ENCODE measurements at regions not wholly inside any gene's neighbourhood (a gene's known extent, or its start where the extent isn't known, plus 50 kb on each side); places are given as distances from the start of the nearest gene placed in this dataset.

DNA sequence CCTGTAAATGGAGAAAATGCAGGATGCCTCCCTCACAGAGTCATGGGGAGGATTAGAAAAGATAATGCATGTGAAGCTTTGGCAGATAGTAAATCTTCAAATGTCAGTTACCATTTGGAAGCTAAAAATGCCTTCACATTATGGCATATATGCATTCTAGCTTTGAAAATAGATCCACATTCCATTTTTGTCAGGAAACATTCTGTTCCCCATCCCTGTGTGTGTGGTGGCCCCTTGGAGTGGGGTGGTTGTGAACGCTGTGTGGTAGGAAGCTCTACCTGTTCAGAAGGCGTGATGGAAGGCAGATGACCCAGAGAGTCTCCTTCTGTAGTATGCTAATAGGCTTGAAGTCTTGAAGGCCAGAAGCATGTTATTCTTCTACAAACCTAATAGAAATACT, 242.0 kb downstream of the HAPSTR1 start:
- no peak overlapping the region for H3K27ac ChIP-seq (ENCODE audit: low read depth, low read length)

DNA sequence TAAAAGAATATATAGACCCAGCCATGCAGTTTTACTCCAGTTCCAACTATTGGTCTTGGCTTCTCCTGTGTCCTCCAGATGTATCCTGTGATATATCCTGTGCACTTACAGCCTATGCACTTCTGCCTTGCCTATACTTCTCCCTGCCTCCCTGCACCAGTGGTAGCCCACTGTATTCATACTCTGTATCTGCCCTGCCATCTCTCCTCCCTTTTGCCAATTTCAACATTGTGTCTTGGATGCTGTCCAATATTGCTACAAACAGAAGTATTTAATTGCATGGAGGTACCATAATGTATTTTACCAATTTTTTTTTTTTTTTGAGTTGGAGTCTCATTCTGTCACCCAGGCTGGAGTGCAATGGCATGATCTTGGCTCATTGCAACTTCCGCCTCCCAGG, 242.7 kb downstream of the HAPSTR1 start:
- no peaks in the 10 kb centered on the region for H3K79me2 ChIP-seq (ENCODE audit: insufficient read depth, low read length)
- H3F3A ChIP-seq (ENCODE audit: insufficient read depth): no peaks in the 10 kb centered on the region
- H3K4me3 ChIP-seq (ENCODE audit: insufficient read depth, low read length, poor library complexity, severe bottlenecking): no peak overlapping the region
- no peak overlapping the region for H3K4me2 ChIP-seq (ENCODE audit: low read depth, low read length, poor library complexity, severe bottlenecking)
- no peaks in the 10 kb centered on the region; the same call in 1 of the 2 replicates for H3K9me2 ChIP-seq (replicated peaks; ENCODE audit: insufficient read depth, low read length)
- no peak overlapping the region for H3K27ac ChIP-seq (ENCODE audit: low read depth, low read length)
- H3K36me3 ChIP-seq (ENCODE audit: low read length): no peaks in the 10 kb centered on the region
- no peak for TF ChIP-seq EZH2phosphoT487 (conservative IDR thresholded peaks at IDR 0.05; ENCODE audit: low read length)
- TF ChIP-seq, protein P1, sequence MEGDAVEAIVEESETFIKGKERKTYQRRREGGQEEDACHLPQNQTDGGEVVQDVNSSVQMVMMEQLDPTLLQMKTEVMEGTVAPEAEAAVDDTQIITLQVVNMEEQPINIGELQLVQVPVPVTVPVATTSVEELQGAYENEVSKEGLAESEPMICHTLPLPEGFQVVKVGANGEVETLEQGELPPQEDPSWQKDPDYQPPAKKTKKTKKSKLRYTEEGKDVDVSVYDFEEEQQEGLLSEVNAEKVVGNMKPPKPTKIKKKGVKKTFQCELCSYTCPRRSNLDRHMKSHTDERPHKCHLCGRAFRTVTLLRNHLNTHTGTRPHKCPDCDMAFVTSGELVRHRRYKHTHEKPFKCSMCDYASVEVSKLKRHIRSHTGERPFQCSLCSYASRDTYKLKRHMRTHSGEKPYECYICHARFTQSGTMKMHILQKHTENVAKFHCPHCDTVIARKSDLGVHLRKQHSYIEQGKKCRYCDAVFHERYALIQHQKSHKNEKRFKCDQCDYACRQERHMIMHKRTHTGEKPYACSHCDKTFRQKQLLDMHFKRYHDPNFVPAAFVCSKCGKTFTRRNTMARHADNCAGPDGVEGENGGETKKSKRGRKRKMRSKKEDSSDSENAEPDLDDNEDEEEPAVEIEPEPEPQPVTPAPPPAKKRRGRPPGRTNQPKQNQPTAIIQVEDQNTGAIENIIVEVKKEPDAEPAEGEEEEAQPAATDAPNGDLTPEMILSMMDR (IDR thresholded peaks at IDR 0.05; ENCODE audit: insufficient read depth, low read length, poor library complexity, severe bottlenecking): no peak
- H3K27me3 ChIP-seq (ENCODE audit: low read length): no peaks in the 10 kb centered on the region
- H3K9me3 ChIP-seq (ENCODE audit: insufficient read depth, low read length): no peaks in the 10 kb centered on the region
- H2AFZ ChIP-seq (ENCODE audit: low read depth, low read length, severe bottlenecking): no peak overlapping the region
- H4K20me1 ChIP-seq (ENCODE audit: low read depth, low read length): no peaks in the 10 kb centered on the region
- H3K9ac ChIP-seq (ENCODE audit: low read length): no peak overlapping the region

More for the DNA sequence above, 242.0 kb downstream of the HAPSTR1 start:
- Histone ChIP-seq H3K79me2 (ENCODE audit: insufficient read depth, low read length) (no peaks in the 10 kb centered on the region), H3K36me3 (ENCODE audit: low read length) (no peaks in the 10 kb centered on the region), H3K9ac (ENCODE audit: low read length) (no peak overlapping the region), H3F3A (ENCODE audit: insufficient read depth) (no peaks in the 10 kb centered on the region), H3K4me3 (ENCODE audit: insufficient read depth, low read length, poor library complexity, severe bottlenecking) (no peak overlapping the region), H3K27me3 (ENCODE audit: low read length) (no peaks in the 10 kb centered on the region), H3K4me2 (ENCODE audit: low read depth, low read length, poor library complexity, severe bottlenecking) (no peak overlapping the region), H3K9me2 (replicated peaks; ENCODE audit: insufficient read depth, low read length) (no peaks in the 10 kb centered on the region; the same call in 1 of the 2 replicates), H4K20me1 (ENCODE audit: low read depth, low read length) (no peaks in the 10 kb centered on the region), H3K9me3 (ENCODE audit: insufficient read depth, low read length) (no peaks in the 10 kb centered on the region), H2AFZ (ENCODE audit: low read depth, low read length, severe bottlenecking) (no peak overlapping the region)
- TF ChIP-seq EZH2phosphoT487 (conservative IDR thresholded peaks at IDR 0.05; ENCODE audit: low read length): no peak
- TF ChIP-seq, protein P1 (IDR thresholded peaks at IDR 0.05; ENCODE audit: insufficient read depth, low read length, poor library complexity, severe bottlenecking): no peak

DNA sequence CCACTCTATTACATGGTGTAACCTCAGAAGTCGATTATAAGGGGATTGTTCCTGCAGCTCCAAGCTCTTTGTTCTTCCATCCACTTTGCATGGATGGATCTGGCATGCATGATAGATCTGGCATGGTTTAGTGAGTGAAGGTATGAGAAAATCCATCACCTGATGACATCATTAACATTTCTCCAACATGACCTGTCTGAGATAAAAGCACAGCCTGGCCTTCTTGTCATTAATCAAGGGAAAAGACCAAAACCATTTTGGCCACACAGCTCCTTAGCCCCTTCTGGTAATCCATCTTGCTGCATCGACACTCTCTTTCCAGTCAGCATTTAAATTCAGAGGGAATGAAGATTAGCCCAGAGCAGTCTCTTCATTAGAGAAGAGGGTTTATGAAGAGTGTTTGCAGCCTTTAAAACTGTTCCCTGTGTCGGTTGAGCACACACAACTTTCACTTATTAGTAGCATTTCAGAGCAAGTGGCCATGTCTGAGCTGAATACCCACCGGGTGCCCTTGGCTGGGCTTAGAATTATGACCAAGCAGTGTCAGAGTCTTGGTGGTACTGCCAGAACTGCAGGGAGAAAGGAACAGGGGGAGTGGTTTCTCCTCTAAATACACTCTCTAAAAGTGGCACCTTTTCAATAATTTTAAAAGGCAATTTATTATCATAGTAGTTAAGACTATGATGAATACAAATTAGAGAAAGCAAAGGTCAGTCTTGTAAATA, 246.0 kb downstream of the HAPSTR1 start:
- no peak overlapping the region for H3K4me3 ChIP-seq (ENCODE audit: insufficient read depth, low read length, poor library complexity, severe bottlenecking)
- H3K9me3 ChIP-seq (ENCODE audit: insufficient read depth, low read length): no peaks in the 10 kb centered on the region
- no peaks in the 10 kb centered on the region for H3K36me3 ChIP-seq (ENCODE audit: low read length)
- no peak overlapping the region for H3K4me2 ChIP-seq (ENCODE audit: low read depth, low read length, poor library complexity, severe bottlenecking)
- H3K79me2 ChIP-seq (ENCODE audit: insufficient read depth, low read length): no peaks in the 10 kb centered on the region
- no peaks in the 10 kb centered on the region for H3K27me3 ChIP-seq (ENCODE audit: low read length)
- no peaks in the 10 kb centered on the region for H3F3A ChIP-seq (ENCODE audit: insufficient read depth)
- no peak overlapping the region for H3K27ac ChIP-seq (ENCODE audit: low read depth, low read length)
- no peak overlapping the region for H2AFZ ChIP-seq (ENCODE audit: low read depth, low read length, severe bottlenecking)
- no peaks in the 10 kb centered on the region for H4K20me1 ChIP-seq (ENCODE audit: low read depth, low read length)
- TF ChIP-seq, protein P1 (IDR thresholded peaks at IDR 0.05; ENCODE audit: insufficient read depth, low read length, poor library complexity, severe bottlenecking): no peak
- TF ChIP-seq EZH2phosphoT487 (conservative IDR thresholded peaks at IDR 0.05; ENCODE audit: low read length): no peak
- H3K9me2 ChIP-seq (replicated peaks; ENCODE audit: insufficient read depth, low read length): no peaks in the 10 kb centered on the region; the same call in 1 of the 2 replicates
- no peak overlapping the region for H3K9ac ChIP-seq (ENCODE audit: low read length)
